Kidney (tissue), 13 donors: ENCODE measurements at regions not wholly inside any gene's neighbourhood (a gene's known extent, or its start where the extent isn't known, plus 50 kb on each side); places are given as distances from the start of the nearest gene placed in this dataset.
A peak's percentile ranks its signal among the peaks of the same experiment; 100 is the strongest.

Experiments
- DNase-seq, 5 donors: peaks; one replicate each; pipeline ENCODE4 v3.0.0-alpha.2; 2013 to 2020
- FAIRE-seq: peaks from 2 replicates; lab custom pipeline; 2012; peaks lifted over from hg19 to GRCh38; lab: Jason Lieb, UNC
- H3K27ac ChIP-seq, 2 donors: one replicate each; pipeline ENCODE4 v1.7.0; 2013; ENCODE audit warnings: low read depth in 2 of 2, low read length in 2 of 2, inconsistent platforms in 1 of 2
- H3K27me3 ChIP-seq: one replicate; pipeline ENCODE4 v1.7.1; 2013; ENCODE audit warnings: low read length, inconsistent platforms; ENCODE audit not compliant: control insufficient read depth, insufficient read depth
- H3K36me3 ChIP-seq, 3 donors: one replicate each; pipeline versions ENCODE4 v1.7.0 to v1.7.1; 2013; ENCODE audit warnings: low read length in 3 of 3, control low read depth in 1 of 3, inconsistent platforms in 1 of 3; ENCODE audit not compliant: insufficient read depth in 3 of 3, control insufficient read depth in 2 of 3
- H3K4me1 ChIP-seq, 3 donors: one replicate each; pipeline versions ENCODE4 v1.7.0 to v1.7.1; 2013; ENCODE audit warnings: low read length in 3 of 3, inconsistent platforms in 1 of 3, low read depth in 1 of 3; ENCODE audit not compliant: control insufficient read depth in 2 of 3, insufficient read depth in 2 of 3
- H3K4me3 ChIP-seq, 3 donors: one replicate each; pipeline versions ENCODE4 v1.7.0 to v1.8.1; 2013; ENCODE audit warnings: low read length in 3 of 3, control low read depth in 1 of 3, inconsistent platforms in 1 of 3
- H3K9ac ChIP-seq, 3 donors: one replicate each; pipeline versions ENCODE4 v1.7.0 to v1.7.1; 2013; ENCODE audit warnings: low read length in 3 of 3, control low read depth in 1 of 3, inconsistent platforms in 1 of 3
- H3K9me3 ChIP-seq, 3 donors: one replicate each; pipeline versions ENCODE4 v1.7.0 to v1.7.1; 2013; ENCODE audit warnings: low read length in 3 of 3, control low read depth in 1 of 3, inconsistent platforms in 1 of 3; ENCODE audit not compliant: control insufficient read depth in 2 of 3, insufficient read depth in 1 of 3
- intact Hi-C: fragments of 100-400 bp; cut with DNase I; formaldehyde crosslinking; loops from one replicate; pipeline ENCODE4 v1.11.1; 2022
- TF ChIP-seq, protein P1 (sequence below): IDR thresholded peaks from 3 replicates; pipeline ENCODE4 v1.5.1; 2012; ENCODE audit warnings: mild to moderate bottlenecking, moderate library complexity, borderline replicate concordance; ENCODE audit not compliant: insufficient read depth; ENCODE audit errors: extremely low read depth
- donor health status: control.
- donor health status: control.
- donor health status: control.
- donor health status: control.
- donor health status: control.
- donor health status: DM: yes; HTN: yes; CAD: no.
- donor health status: Normal renal cell carcinoma (clear cell type).

- Histone ChIP-seq H3K9ac (no peak overlapping the region), H3K27ac (peak overlapping the region in 1 of 2 donors; percentile 35), H3K27me3 (no peaks in the 10 kb centered on the region), H3K4me3 (no peak overlapping the region), H3K36me3 (no peaks in the 10 kb centered on the region), H3K9me3 (no peaks in the 10 kb centered on the region), H3K4me1 (peaks cover 0 to 18% (median 2%) of the 10 kb centered on the region in 3 donors)
- DNase-seq (peak in 2 of 5 donors; percentile 56 to 62), FAIRE-seq (no peak)
- intact Hi-C loops, result no loop called here
- TF ChIP-seq, protein P1, sequence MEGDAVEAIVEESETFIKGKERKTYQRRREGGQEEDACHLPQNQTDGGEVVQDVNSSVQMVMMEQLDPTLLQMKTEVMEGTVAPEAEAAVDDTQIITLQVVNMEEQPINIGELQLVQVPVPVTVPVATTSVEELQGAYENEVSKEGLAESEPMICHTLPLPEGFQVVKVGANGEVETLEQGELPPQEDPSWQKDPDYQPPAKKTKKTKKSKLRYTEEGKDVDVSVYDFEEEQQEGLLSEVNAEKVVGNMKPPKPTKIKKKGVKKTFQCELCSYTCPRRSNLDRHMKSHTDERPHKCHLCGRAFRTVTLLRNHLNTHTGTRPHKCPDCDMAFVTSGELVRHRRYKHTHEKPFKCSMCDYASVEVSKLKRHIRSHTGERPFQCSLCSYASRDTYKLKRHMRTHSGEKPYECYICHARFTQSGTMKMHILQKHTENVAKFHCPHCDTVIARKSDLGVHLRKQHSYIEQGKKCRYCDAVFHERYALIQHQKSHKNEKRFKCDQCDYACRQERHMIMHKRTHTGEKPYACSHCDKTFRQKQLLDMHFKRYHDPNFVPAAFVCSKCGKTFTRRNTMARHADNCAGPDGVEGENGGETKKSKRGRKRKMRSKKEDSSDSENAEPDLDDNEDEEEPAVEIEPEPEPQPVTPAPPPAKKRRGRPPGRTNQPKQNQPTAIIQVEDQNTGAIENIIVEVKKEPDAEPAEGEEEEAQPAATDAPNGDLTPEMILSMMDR, result no peak
Measured at GRCh38 chr2:38158378-38159118, 82.6 kb upstream of the CYP1B1 start.

DNA sequence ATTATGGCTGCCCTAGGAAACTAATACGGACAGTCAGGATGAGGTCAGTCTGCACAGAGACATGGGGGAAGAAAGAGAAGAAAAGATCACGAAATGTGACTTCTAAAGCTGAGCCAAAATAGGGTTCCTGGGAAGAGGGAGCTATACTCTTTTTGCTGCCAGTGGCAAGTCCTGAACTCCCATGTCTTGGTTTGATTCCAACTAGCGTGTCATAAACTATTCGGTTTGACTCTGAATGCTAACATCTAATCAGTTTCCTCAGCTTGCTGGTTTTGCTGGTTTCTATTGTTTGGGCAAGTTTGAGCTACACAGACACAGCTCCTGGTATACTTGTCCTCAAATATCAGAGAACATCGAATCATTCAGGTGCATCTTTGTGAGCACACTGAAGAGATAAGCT, 80.5 kb upstream of the CYP1B1 start:
- no peak for FAIRE-seq

GRCh38 chr2:38155015-38155414, 79.1 kb upstream of the CYP1B1 start:
- Histone ChIP-seq H3K27ac (no peak overlapping the region), H3K9me3 (no peaks in the 10 kb centered on the region), H3K4me1 (peaks cover 0 to 18% (median 2%) of the 10 kb centered on the region in 3 donors), H3K9ac (no peak overlapping the region), H3K4me3 (no peak overlapping the region), H3K36me3 (no peaks in the 10 kb centered on the region), H3K27me3 (no peaks in the 10 kb centered on the region)
- TF ChIP-seq, protein P1, result no peak
- DNase-seq (no peak), FAIRE-seq (no peak)
- intact Hi-C loops, result no loop called here

More for the DNA sequence above, 80.5 kb upstream of the CYP1B1 start:
- Histone ChIP-seq H3K4me3 (no peak overlapping the region), H3K9me3 (no peaks in the 10 kb centered on the region), H3K27ac (no peak overlapping the region), H3K9ac (no peak overlapping the region), H3K4me1 (peaks cover 0 to 18% (median 2%) of the 10 kb centered on the region in 3 donors), H3K36me3 (no peaks in the 10 kb centered on the region), H3K27me3 (no peaks in the 10 kb centered on the region)
- intact Hi-C loops, result no loop called here
- TF ChIP-seq, protein P1, result no peak
- peak in 1 of 5 donors; percentile 37 for DNase-seq
